SJCRH30 (cell line): ENCODE measurements at regions not wholly inside any gene's neighbourhood (a gene's known extent, or its start where the extent isn't known, plus 50 kb on each side); places are given as distances from the start of the nearest gene placed in this dataset.

ENCODE experiments used
- DNase-seq, 2 experiments: peaks; one replicate each; pipeline ENCODE4 v3.0.0-alpha.2; 2015 to 2020
- H3K27ac ChIP-seq: fragments of 250-450 bp; sonication (Bioruptor Pico); 2 replicates; pipeline ENCODE4 v1.5.1; 2020; ENCODE audit warnings: mild to moderate bottlenecking, moderate library complexity
- H3K27me3 ChIP-seq: fragments of 250-450 bp; sonication (Bioruptor Pico); 2 replicates; pipeline ENCODE4 v1.5.1; 2020; ENCODE audit warnings: mild to moderate bottlenecking, moderate library complexity
- H3K36me3 ChIP-seq: fragments of 250-450 bp; sonication (Bioruptor Pico); 2 replicates; pipeline ENCODE4 v1.5.1; 2020; ENCODE audit warnings: mild to moderate bottlenecking, moderate library complexity
- H3K4me1 ChIP-seq: fragments of 250-450 bp; sonication (Bioruptor Pico); 2 replicates; pipeline ENCODE4 v1.5.1; 2020; ENCODE audit warnings: mild to moderate bottlenecking, moderate library complexity
- H3K4me3 ChIP-seq: fragments of 250-450 bp; sonication (Bioruptor Pico); 2 replicates; pipeline ENCODE4 v1.5.1; 2020; ENCODE audit warnings: mild to moderate bottlenecking, moderate library complexity
- H3K9me3 ChIP-seq: fragments of 250-450 bp; sonication (Bioruptor Pico); replicated peaks from 2 replicates; pipeline ENCODE4 v1.5.1; 2020; ENCODE audit warnings: mild to moderate bottlenecking, moderate library complexity

GRCh38 chr10:107589081-107589480, 424.6 kb upstream of the SORCS1 start:
- Histone ChIP-seq H3K36me3 (no peaks in the 10 kb centered on the region), H3K4me1 (no peaks in the 10 kb centered on the region), H3K9me3 (peaks cover 22% of the 10 kb centered on the region), H3K4me3 (no peak overlapping the region), H3K27me3 (no peaks in the 10 kb centered on the region), H3K27ac (no peak overlapping the region)
- DNase-seq, result no peak

DNA sequence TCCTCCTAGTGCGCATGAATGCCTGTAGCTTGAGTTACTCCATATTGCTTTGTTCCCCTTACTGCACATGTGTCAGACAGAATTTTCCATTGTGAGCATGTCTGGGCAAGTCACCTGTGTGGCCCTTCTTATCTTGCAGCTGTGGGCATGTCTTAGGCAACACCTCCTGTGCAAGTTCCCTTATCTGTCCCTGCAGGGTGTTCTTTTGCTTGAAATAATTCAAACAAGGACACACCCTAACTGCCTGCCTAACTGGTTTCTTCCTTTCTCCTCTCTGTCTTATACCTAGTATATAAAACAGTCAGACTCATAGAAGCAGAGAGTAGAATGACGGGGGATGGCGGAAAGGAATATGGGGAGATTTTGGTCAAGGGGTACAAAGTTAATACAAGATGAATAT, 421.1 kb upstream of the SORCS1 start:
- Histone ChIP-seq H3K27me3 (no peaks in the 10 kb centered on the region), H3K4me1 (no peaks in the 10 kb centered on the region), H3K27ac (no peak overlapping the region), H3K36me3 (no peaks in the 10 kb centered on the region), H3K9me3 (peaks cover 22% of the 10 kb centered on the region), H3K4me3 (no peak overlapping the region)
- DNase-seq, result no peak

- Histone ChIP-seq H3K9me3 (peaks cover 22% of the 10 kb centered on the region), H3K27ac (no peak overlapping the region), H3K27me3 (no peaks in the 10 kb centered on the region), H3K4me1 (no peaks in the 10 kb centered on the region), H3K4me3 (no peak overlapping the region), H3K36me3 (no peaks in the 10 kb centered on the region)
- no peak for DNase-seq
Observed at GRCh38 chr10:107583974-107584373, 419.5 kb upstream of the SORCS1 start.

GRCh38 chr10:107579970-107580369, 415.5 kb upstream of the SORCS1 start:
- peaks cover 6% of the 10 kb centered on the region; the same call in 1 of the 2 replicates for H3K9me3 ChIP-seq
- H3K36me3 ChIP-seq, result no peaks in the 10 kb centered on the region
- H3K4me1 ChIP-seq, result peaks cover 33% of the 10 kb centered on the region
- no peak for DNase-seq
- H3K27me3 ChIP-seq, result no peaks in the 10 kb centered on the region
- H3K4me3 ChIP-seq, result no peak overlapping the region
- no peak overlapping the region for H3K27ac ChIP-seq

DNA sequence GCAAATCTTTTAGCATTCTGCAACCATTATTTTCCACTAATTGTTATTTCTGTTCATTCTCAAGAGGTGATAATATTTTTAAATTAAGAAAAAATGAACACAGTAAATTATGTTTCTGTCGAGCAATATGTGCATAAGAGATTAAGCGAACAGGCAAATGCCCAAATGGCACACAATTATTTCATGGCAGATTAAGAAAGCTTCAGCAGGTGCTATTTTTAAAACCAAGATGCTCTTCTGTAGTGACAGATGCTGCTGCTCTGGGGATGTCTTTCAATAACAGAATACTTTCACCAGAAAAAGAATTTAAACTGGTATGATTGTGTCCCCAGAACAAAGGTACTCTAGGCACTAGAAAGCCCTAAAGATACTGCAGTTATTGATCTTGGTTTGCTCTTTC, 412.7 kb upstream of the SORCS1 start:
- H3K27me3 ChIP-seq, result no peaks in the 10 kb centered on the region
- no peaks in the 10 kb centered on the region; the same call in 1 of the 2 replicates for H3K9me3 ChIP-seq
- H3K4me1 ChIP-seq, result peaks cover 33% of the 10 kb centered on the region
- peak overlapping the region; percentile 74 for H3K27ac ChIP-seq
- peak; percentile 17 to 60 for DNase-seq
- H3K4me3 ChIP-seq, result no peak overlapping the region
- H3K36me3 ChIP-seq, result no peaks in the 10 kb centered on the region

DNA sequence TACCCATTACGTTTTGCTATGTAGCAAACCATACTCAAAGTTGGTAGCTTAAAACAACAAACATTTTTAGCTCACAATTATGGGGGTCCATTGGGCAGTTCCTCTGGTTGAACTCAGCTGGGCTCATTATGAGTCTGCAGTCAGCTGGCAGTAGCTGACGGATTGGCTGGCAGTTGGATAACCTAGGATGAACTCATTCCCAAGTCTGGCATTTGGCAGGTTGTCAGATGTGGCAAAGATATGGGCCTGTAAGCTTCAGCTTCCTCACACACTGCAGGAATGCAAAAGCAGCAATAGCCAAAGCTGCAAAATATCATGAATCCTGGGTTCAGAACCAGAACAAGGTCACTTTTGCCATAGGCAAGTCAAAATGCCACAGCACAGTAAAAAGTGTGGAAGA, 412.2 kb upstream of the SORCS1 start:
- Histone ChIP-seq H3K27me3 (no peaks in the 10 kb centered on the region), H3K27ac (peak overlapping the region; percentile 74), H3K9me3 (no peaks in the 10 kb centered on the region; the same call in 1 of the 2 replicates), H3K36me3 (no peaks in the 10 kb centered on the region), H3K4me1 (peaks cover 33% of the 10 kb centered on the region), H3K4me3 (peak overlapping the region; percentile 23; the same call in 1 of the 2 replicates)
- DNase-seq, result peak; percentile 80 to 87

DNA sequence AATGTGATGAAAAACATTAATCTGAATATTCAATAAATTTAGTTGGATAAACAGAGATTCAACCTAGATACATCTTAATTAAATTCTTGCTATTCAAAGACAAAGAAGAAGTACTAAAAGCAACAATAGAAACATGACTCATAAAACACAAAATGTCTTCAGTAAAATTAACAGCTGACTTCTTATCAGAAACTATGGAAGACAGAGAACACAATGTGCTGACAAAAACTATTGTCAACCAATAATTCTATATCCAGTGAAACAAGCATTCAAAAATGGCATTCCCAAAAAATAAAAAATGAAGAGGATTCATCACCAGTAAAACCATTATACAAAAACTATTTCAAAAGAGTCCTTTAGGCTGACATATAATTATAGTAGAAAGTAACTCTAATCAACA, 400.5 kb upstream of the SORCS1 start:
- Histone ChIP-seq H3K4me3 (no peak overlapping the region), H3K27ac (no peak overlapping the region), H3K36me3 (peaks cover 2% of the 10 kb centered on the region; the same call in 1 of the 2 replicates), H3K4me1 (peaks cover 20% of the 10 kb centered on the region), H3K9me3 (peaks cover 8% of the 10 kb centered on the region), H3K27me3 (no peaks in the 10 kb centered on the region)
- DNase-seq, result no peak

- Histone ChIP-seq H3K27me3 (no peaks in the 10 kb centered on the region), H3K4me3 (no peak overlapping the region)
- peak in 1 of 2 experiments; percentile 19 for DNase-seq
Observed at GRCh38 chr10:107561136-107561650, 396.7 kb upstream of the SORCS1 start.

DNA sequence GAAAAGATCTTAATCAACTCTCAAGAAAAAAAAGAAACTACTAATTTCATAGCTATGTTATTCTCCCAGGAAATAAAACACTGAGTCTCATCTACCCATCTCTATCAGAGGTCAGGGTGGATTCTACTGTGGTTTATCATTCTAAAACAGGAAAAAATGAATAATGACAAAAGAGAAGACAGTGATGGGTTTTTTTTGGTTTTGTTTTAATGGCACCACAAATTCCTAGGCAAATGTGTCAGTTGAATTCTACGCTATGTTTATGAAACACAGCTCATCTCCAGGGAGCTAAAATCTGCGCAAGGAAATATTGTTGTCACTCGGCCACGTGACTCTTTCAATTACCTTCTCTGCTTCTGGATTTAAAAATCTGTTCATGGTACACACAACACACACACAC, 393.4 kb upstream of the SORCS1 start:
- H3K4me3 ChIP-seq, result no peak overlapping the region
- H3K4me1 ChIP-seq, result peaks cover 36% of the 10 kb centered on the region
- H3K27me3 ChIP-seq, result no peaks in the 10 kb centered on the region
- DNase-seq, result no peak
- H3K36me3 ChIP-seq, result no peaks in the 10 kb centered on the region
- H3K9me3 ChIP-seq, result no peaks in the 10 kb centered on the region
- no peak overlapping the region for H3K27ac ChIP-seq

More at GRCh38 chr10:107561136-107561650, 396.7 kb upstream of the SORCS1 start:
- peaks cover 21% of the 10 kb centered on the region for H3K4me1 ChIP-seq
- H3K27ac ChIP-seq, result peak overlapping the region; percentile 48
- H3K9me3 ChIP-seq, result peaks cover 8% of the 10 kb centered on the region
- peaks cover 2% of the 10 kb centered on the region; the same call in 1 of the 2 replicates for H3K36me3 ChIP-seq

- H3K27ac ChIP-seq, result peak overlapping the region; percentile 47; the same call in 1 of the 2 replicates
- no peaks in the 10 kb centered on the region for H3K36me3 ChIP-seq
- H3K4me1 ChIP-seq, result peaks cover 15% of the 10 kb centered on the region
- no peaks in the 10 kb centered on the region for H3K27me3 ChIP-seq
- DNase-seq, result no peak
- peaks cover 5% of the 10 kb centered on the region; the same call in 1 of the 2 replicates for H3K9me3 ChIP-seq
- H3K4me3 ChIP-seq, result no peak overlapping the region
Observed at GRCh38 chr10:107554333-107554732, 389.8 kb upstream of the SORCS1 start.

DNA sequence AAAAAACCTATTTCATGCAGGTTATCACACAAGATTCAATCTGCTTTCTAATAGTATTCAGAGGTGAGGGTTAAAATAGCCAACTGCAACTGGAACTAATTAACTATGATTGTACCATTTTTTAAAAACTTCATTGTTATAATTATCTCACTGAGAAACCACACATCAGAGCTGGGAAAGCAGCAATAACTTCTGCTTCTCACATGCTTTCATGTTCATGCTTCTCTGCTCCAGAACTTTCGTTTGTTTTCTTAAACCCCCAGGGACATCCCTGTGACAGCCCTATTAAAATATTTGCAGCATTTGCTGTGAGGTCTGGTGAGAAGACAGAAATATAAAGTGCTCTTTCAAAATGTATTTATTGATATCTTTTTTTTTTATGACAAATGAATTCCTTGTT, 389.0 kb upstream of the SORCS1 start:
- Histone ChIP-seq H3K9me3 (peaks cover 5% of the 10 kb centered on the region; the same call in 1 of the 2 replicates), H3K4me1 (peaks cover 18% of the 10 kb centered on the region), H3K36me3 (no peaks in the 10 kb centered on the region), H3K27me3 (no peaks in the 10 kb centered on the region), H3K27ac (peak overlapping the region; percentile 47; the same call in 1 of the 2 replicates), H3K4me3 (no peak overlapping the region)
- DNase-seq, result peak; percentile 45 to 61

DNA sequence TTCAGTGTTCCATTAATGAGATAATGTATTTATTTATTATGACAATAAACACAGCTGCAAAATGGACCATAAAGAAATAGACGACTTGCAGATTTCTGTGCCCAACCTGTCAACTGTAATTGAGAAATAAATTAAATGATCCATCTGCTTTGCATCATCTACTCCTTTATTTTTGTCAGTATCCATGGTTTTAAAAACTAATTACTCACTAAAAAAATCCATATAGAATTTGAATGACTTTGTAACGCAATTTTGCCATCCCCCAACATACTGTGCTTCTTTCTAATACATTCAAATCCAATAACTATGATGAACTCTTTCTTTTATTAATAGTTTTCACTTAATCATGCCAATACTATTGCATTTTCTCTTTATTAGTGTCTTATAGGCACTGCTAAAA, 388.5 kb upstream of the SORCS1 start:
- H3K36me3 ChIP-seq, result no peaks in the 10 kb centered on the region
- H3K27ac ChIP-seq, result peak overlapping the region; percentile 47; the same call in 1 of the 2 replicates
- DNase-seq, result no peak
- peaks cover 5% of the 10 kb centered on the region; the same call in 1 of the 2 replicates for H3K9me3 ChIP-seq
- H3K27me3 ChIP-seq, result no peaks in the 10 kb centered on the region
- H3K4me3 ChIP-seq, result no peak overlapping the region
- peaks cover 23% of the 10 kb centered on the region for H3K4me1 ChIP-seq

- no peaks in the 10 kb centered on the region for H3K36me3 ChIP-seq
- peak in 1 of 2 experiments; percentile 17 for DNase-seq
- H3K4me1 ChIP-seq, result peaks cover 40% of the 10 kb centered on the region
- peaks cover 5% of the 10 kb centered on the region; the same call in 1 of the 2 replicates for H3K9me3 ChIP-seq
- no peak overlapping the region; the same call in none of the 2 replicates for H3K27ac ChIP-seq
- H3K27me3 ChIP-seq, result no peaks in the 10 kb centered on the region
- no peak overlapping the region for H3K4me3 ChIP-seq
Observed at GRCh38 chr10:107548301-107548700, 383.8 kb upstream of the SORCS1 start.

DNA sequence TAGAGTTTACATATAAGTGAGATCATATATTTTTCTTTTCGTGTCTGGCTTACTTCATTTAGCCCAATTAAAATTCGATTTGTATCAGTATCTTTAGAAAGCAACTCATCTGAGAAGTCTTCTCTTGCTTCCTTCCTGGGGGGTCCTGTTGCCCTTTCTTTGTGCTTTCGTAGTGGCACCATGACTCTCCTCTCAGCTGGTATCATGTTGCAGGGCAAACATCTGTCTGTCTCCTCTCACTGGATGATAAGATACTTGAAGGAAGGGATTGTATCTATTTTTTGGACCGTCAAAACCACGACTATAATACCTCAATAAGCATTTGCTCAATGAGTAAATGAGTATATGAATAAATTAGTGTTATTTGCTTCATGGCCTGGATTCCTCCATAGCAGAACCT, 382.5 kb upstream of the SORCS1 start:
- H3K4me1 ChIP-seq, result peaks cover 36% of the 10 kb centered on the region
- DNase-seq, result peak; percentile 42 to 68
- H3K9me3 ChIP-seq, result peaks cover 5% of the 10 kb centered on the region; the same call in 1 of the 2 replicates
- H3K36me3 ChIP-seq, result no peaks in the 10 kb centered on the region
- H3K4me3 ChIP-seq, result no peak overlapping the region
- H3K27ac ChIP-seq, result peak overlapping the region; percentile 92
- no peaks in the 10 kb centered on the region for H3K27me3 ChIP-seq

DNA sequence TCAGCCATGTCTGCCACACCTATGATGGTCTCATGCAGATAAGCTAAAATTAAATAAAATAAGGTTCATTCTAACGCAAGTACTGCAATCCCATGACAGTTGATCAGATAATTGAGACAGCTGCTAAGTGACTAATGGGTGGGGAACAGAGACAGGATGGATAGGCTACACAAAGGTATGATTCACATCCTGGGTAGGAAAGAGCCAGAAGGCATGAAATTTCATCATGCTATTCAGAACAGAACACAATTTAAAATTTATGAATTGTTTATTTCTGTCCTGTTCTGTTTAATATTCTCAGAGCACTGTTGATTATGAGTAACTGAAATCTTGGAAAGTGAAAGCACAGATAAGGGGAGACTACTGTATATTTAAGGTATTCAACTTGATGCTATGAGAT, 381.8 kb upstream of the SORCS1 start:
- Histone ChIP-seq H3K4me3 (no peak overlapping the region), H3K4me1 (peaks cover 39% of the 10 kb centered on the region), H3K9me3 (peaks cover 3% of the 10 kb centered on the region; the same call in 1 of the 2 replicates), H3K36me3 (no peaks in the 10 kb centered on the region), H3K27me3 (no peaks in the 10 kb centered on the region), H3K27ac (peak overlapping the region; percentile 92)
- peak; percentile 49 to 75 for DNase-seq

GRCh38 chr10:107545717-107546116, 381.2 kb upstream of the SORCS1 start:
- Histone ChIP-seq H3K27me3 (no peaks in the 10 kb centered on the region), H3K27ac (peak overlapping the region; percentile 92), H3K9me3 (no peaks in the 10 kb centered on the region; the same call in 1 of the 2 replicates), H3K4me1 (peaks cover 45% of the 10 kb centered on the region), H3K36me3 (no peaks in the 10 kb centered on the region), H3K4me3 (no peak overlapping the region)
- DNase-seq, result peak in 1 of 2 experiments; percentile 6
